H9 (cell line): ENCODE measurements at regions not wholly inside any gene's neighbourhood (a gene's known extent, or its start where the extent isn't known, plus 50 kb on each side); places are given as distances from the start of the nearest gene placed in this dataset.

ENCODE experiments used
- DNase-seq: peaks from one replicate; pipeline ENCODE4 v3.0.0-alpha.2; 2017
- H2AFZ ChIP-seq: one replicate; pipeline ENCODE4 v1.6.1; 2013; ENCODE audit warnings: mild to moderate bottlenecking, low read length, control low read depth, moderate library complexity
- H2AK5ac ChIP-seq: 2 replicates; pipeline ENCODE4 v1.6.1; 2013; ENCODE audit warnings: low read length, control low read depth, mixed read lengths; ENCODE audit not compliant: insufficient read length
- H2BK120ac ChIP-seq: one replicate; pipeline ENCODE4 v1.6.1; 2013; ENCODE audit warnings: low read depth, mild to moderate bottlenecking, low read length, control low read depth, inconsistent platforms; ENCODE audit not compliant: poor library complexity, severe bottlenecking
- H2BK12ac ChIP-seq: 2 replicates; pipeline ENCODE4 v1.6.1; 2013; ENCODE audit warnings: low read length, control low read depth, mixed read lengths, low read depth; ENCODE audit not compliant: insufficient read length
- H2BK15ac ChIP-seq: 2 replicates; pipeline ENCODE4 v1.6.1; 2013; ENCODE audit warnings: low read depth, low read length, control low read depth
- H2BK20ac ChIP-seq: one replicate; pipeline ENCODE4 v1.6.1; 2013; ENCODE audit warnings: low read depth, mild to moderate bottlenecking, low read length, control low read depth, inconsistent platforms; ENCODE audit not compliant: poor library complexity, severe bottlenecking
- H2BK5ac ChIP-seq: 2 replicates; pipeline ENCODE4 v1.6.1; 2013; ENCODE audit warnings: low read length, control low read depth, mixed read lengths; ENCODE audit not compliant: insufficient read length
- H3K14ac ChIP-seq: 2 replicates; pipeline ENCODE4 v1.6.1; 2013; ENCODE audit warnings: low read length, control low read depth; ENCODE audit not compliant: insufficient read depth
- H3K18ac ChIP-seq: 2 replicates; pipeline ENCODE4 v1.6.1; 2013; ENCODE audit warnings: low read depth, mild to moderate bottlenecking, mixed read lengths, low read length, control low read depth; ENCODE audit not compliant: insufficient read length
- H3K23ac ChIP-seq: 2 replicates; pipeline ENCODE4 v1.6.1; 2013; ENCODE audit warnings: low read length, control low read depth, mixed read lengths, low read depth; ENCODE audit not compliant: insufficient read length
- H3K23me2 ChIP-seq: 2 replicates; pipeline ENCODE4 v1.6.1; 2013; ENCODE audit warnings: low read depth, mild to moderate bottlenecking, mixed read lengths, low read length, control low read depth; ENCODE audit not compliant: insufficient read length, poor library complexity, severe bottlenecking
- H3K27ac ChIP-seq: 2 replicates; pipeline ENCODE4 v1.5.1; 2013; ENCODE audit warnings: low read length, control low read depth, mixed read lengths, low read depth; ENCODE audit not compliant: insufficient read length
- H3K27me3 ChIP-seq: 2 replicates; pipeline ENCODE4 v1.6.1; 2013; ENCODE audit warnings: low read length, control low read depth, inconsistent platforms; ENCODE audit not compliant: insufficient read depth
- H3K4ac ChIP-seq: 2 replicates; pipeline ENCODE4 v1.6.1; 2013; ENCODE audit warnings: low read depth, mild to moderate bottlenecking, control low read depth, inconsistent platforms, low read length, moderate library complexity
- H3K4me1 ChIP-seq: 2 replicates; pipeline ENCODE4 v1.6.1; 2013; ENCODE audit warnings: low read length, control low read depth, inconsistent platforms; ENCODE audit not compliant: insufficient read depth
- H3K4me2 ChIP-seq: 2 replicates; pipeline ENCODE4 v1.6.1; 2013; ENCODE audit warnings: low read length, control low read depth, mixed read lengths; ENCODE audit not compliant: insufficient read length, insufficient read depth
- H3K56ac ChIP-seq: 2 replicates; pipeline ENCODE4 v1.6.1; 2013; ENCODE audit warnings: low read depth, mild to moderate bottlenecking, mixed read lengths, low read length, control low read depth; ENCODE audit not compliant: insufficient read length
- H3K79me1 ChIP-seq: 2 replicates; pipeline ENCODE4 v1.6.1; 2013; ENCODE audit warnings: low read depth, mild to moderate bottlenecking, moderate library complexity, low read length, control low read depth, inconsistent platforms; ENCODE audit not compliant: insufficient read depth, poor library complexity, severe bottlenecking
- H3K79me2 ChIP-seq: 2 replicates; pipeline ENCODE4 v1.6.1; 2013; ENCODE audit warnings: low read length, control low read depth, inconsistent platforms; ENCODE audit not compliant: insufficient read depth
- H3K9ac ChIP-seq: 2 replicates; pipeline ENCODE4 v1.6.1; 2013; ENCODE audit warnings: low read length, control low read depth, mixed read lengths; ENCODE audit not compliant: insufficient read length; ENCODE audit errors: extremely low read depth
- H3K9me3 ChIP-seq: one replicate; pipeline ENCODE4 v1.6.1; 2013; ENCODE audit warnings: low read depth, low read length, inconsistent platforms; ENCODE audit not compliant: control insufficient read depth
- H3T11ph ChIP-seq: one replicate; pipeline ENCODE4 v1.6.1; 2013; ENCODE audit warnings: mild to moderate bottlenecking, low read length, control low read depth, inconsistent platforms
- H4K20me1 ChIP-seq: one replicate; pipeline ENCODE4 v1.6.1; 2013; ENCODE audit not compliant: control insufficient read depth, insufficient read length, insufficient read depth
- H4K5ac ChIP-seq: 2 replicates; pipeline ENCODE4 v1.6.1; 2013; ENCODE audit warnings: low read depth, mild to moderate bottlenecking, mixed read lengths, low read length, control low read depth; ENCODE audit not compliant: insufficient read length
- H4K8ac ChIP-seq: replicated peaks from 2 replicates; pipeline ENCODE4 v1.6.1; 2013; ENCODE audit warnings: low read length, control low read depth, mixed read lengths, low read depth; ENCODE audit not compliant: insufficient read length
- H4K91ac ChIP-seq: 2 replicates; pipeline ENCODE4 v1.6.1; 2013; ENCODE audit warnings: low read depth, mild to moderate bottlenecking, moderate library complexity, mixed read lengths, low read length, control low read depth; ENCODE audit not compliant: insufficient read length
- H3K27ac Mint-ChIP-seq, 3 experiments: 2 replicates in 2 of 3; 3 replicates in 1 of 3; pipeline ENCODE4 v1.8.0; 2020 to 2021; ENCODE audit warnings: mixed read lengths in 3 of 3, mild to moderate bottlenecking in 1 of 3, moderate library complexity in 1 of 3
- H3K27me3 Mint-ChIP-seq: 2 replicates; pipeline ENCODE4 v1.8.0; 2021; ENCODE audit warnings: low read depth, mild to moderate bottlenecking, moderate library complexity, mixed read lengths
- H3K36me3 Mint-ChIP-seq, 3 experiments: 2 replicates in 2 of 3; 3 replicates in 1 of 3; pipeline ENCODE4 v1.8.0; 2020 to 2021; ENCODE audit warnings: low read depth in 3 of 3, mixed read lengths in 3 of 3; ENCODE audit not compliant: insufficient read depth in 1 of 3
- H3K4me1 Mint-ChIP-seq, 2 experiments: 2 replicates each; pipeline ENCODE4 v1.8.0; 2020; ENCODE audit warnings: mixed read lengths in 2 of 2
- H3K4me3 Mint-ChIP-seq, 2 experiments: 2 replicates in 1 of 2; 3 replicates in 1 of 2; pipeline ENCODE4 v1.8.0; 2020 to 2021; ENCODE audit warnings: mild to moderate bottlenecking in 2 of 2, mixed read lengths in 2 of 2, moderate library complexity in 1 of 2
- H3K9me3 Mint-ChIP-seq, 2 experiments: 2 replicates in 1 of 2; 3 replicates in 1 of 2; pipeline ENCODE4 v1.8.0; 2020; ENCODE audit warnings: mild to moderate bottlenecking in 2 of 2, mixed read lengths in 2 of 2, moderate library complexity in 1 of 2
- WGBS: extraction: QIAGEN DNeasy Blood & Tissue Kit; methylation state at CpG from one replicate; pipeline ENCODE4 v1.1.7; 2013; ENCODE audit warnings: missing lambda C conversion rate, low lambda C conversion rate, mixed read lengths; ENCODE audit not compliant: insufficient read length; ENCODE audit errors: extremely low coverage; 5-methylcytosine and 5-hydroxymethylcytosine counted together
- TF ChIP-seq, protein P1 (sequence below): fragments of 200-600 bp; sonication (generic); conservative IDR thresholded peaks from 3 replicates; pipeline ENCODE4 v1.8.0; 2021; ENCODE audit warnings: antibody characterized with exemption, mild to moderate bottlenecking

DNA sequence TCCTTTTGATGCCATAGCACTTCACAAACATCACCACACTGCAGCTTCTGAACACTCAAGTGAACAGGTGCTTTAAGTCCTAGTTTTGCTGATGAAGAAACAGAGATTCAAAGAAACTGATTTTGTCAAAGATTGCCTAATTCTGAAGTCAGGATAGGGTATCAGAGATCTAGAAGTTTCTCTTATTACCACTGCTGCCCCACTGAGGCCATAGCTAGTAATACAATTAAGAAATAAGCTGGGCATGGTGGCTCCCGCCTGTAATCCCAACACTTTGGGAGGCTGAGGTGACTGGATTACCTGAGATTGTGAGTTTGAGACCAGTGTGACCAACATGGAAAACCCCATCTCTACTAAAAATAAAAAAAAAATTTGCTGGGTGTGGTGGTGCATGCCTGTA lies 458.3 kb upstream of the SEL1L start:
- Histone ChIP-seq H4K5ac (no peak overlapping the region), H4K91ac (no peak overlapping the region), H2AK5ac (no peak overlapping the region), H2AFZ (peak overlapping the region; percentile 56), H3K79me1 (no peaks in the 10 kb centered on the region), H3K4ac (no peak overlapping the region), H3K18ac (no peak overlapping the region), H3K4me2 (no peak overlapping the region), H3K56ac (no peak overlapping the region), H3K9me3 (no peaks in the 10 kb centered on the region), H3K4me1 (no peaks in the 10 kb centered on the region), H4K8ac (no peak overlapping the region), H2BK15ac (no peak overlapping the region), H2BK120ac (no peak overlapping the region), H2BK20ac (no peak overlapping the region), H3K27me3 (no peaks in the 10 kb centered on the region), H4K20me1 (no peaks in the 10 kb centered on the region), H3K14ac (no peak overlapping the region), H3K23me2 (no peaks in the 10 kb centered on the region), H3K79me2 (no peaks in the 10 kb centered on the region), H2BK12ac (no peak overlapping the region), H2BK5ac (no peak overlapping the region), H3T11ph (no peak overlapping the region), H3K23ac (no peak overlapping the region), H3K27ac (no peak overlapping the region), H3K9ac (no peak overlapping the region)
- no peaks in the 10 kb centered on the region; the same call in 1 of the 2 replicates for H3K27me3 Mint-ChIP-seq
- TF ChIP-seq, protein P1, sequence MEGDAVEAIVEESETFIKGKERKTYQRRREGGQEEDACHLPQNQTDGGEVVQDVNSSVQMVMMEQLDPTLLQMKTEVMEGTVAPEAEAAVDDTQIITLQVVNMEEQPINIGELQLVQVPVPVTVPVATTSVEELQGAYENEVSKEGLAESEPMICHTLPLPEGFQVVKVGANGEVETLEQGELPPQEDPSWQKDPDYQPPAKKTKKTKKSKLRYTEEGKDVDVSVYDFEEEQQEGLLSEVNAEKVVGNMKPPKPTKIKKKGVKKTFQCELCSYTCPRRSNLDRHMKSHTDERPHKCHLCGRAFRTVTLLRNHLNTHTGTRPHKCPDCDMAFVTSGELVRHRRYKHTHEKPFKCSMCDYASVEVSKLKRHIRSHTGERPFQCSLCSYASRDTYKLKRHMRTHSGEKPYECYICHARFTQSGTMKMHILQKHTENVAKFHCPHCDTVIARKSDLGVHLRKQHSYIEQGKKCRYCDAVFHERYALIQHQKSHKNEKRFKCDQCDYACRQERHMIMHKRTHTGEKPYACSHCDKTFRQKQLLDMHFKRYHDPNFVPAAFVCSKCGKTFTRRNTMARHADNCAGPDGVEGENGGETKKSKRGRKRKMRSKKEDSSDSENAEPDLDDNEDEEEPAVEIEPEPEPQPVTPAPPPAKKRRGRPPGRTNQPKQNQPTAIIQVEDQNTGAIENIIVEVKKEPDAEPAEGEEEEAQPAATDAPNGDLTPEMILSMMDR, result peak; percentile 42; the same call in 2 of the 3 replicates
- no peaks in the 10 kb centered on the region; a peak in 2 of 7 replicates for H3K36me3 Mint-ChIP-seq
- no CpG with 5 or more reads among the region's 1 CpG for WGBS
- DNase-seq, result no peak
- H3K27ac Mint-ChIP-seq, result no peak overlapping the region
- H3K9me3 Mint-ChIP-seq, result no peaks in the 10 kb centered on the region
- 0 out of 4 replicates have a peak, but pooled peaks cover 0 to 2% of the 10 kb centered on the region in 2 experiments for H3K4me1 Mint-ChIP-seq
- no peak overlapping the region for H3K4me3 Mint-ChIP-seq
